Keratinocyte (primary cell): ENCODE measurements at regions not wholly inside any gene's neighbourhood (a gene's known extent, or its start where the extent isn't known, plus 50 kb on each side); places are given as distances from the start of the nearest gene placed in this dataset.

Experiments
- DNase-seq: peaks from one replicate; pipeline ENCODE4 v3.0.0-alpha.2; 2011; ENCODE audit warnings: low read depth, missing footprints, low spot score
- FAIRE-seq: peaks from 2 replicates; lab custom pipeline; 2011; peaks lifted over from hg19 to GRCh38; lab: Jason Lieb, UNC
- H2AFZ ChIP-seq: 2 replicates; pipeline ENCODE4 v1.6.0; 2012; ENCODE audit warnings: low read length, control low read depth, inconsistent platforms; ENCODE audit not compliant: control insufficient read depth
- H3K27ac ChIP-seq: 2 replicates; pipeline ENCODE4 v1.5.1; 2011; ENCODE audit warnings: low read length; ENCODE audit not compliant: control insufficient read depth, insufficient read depth
- H3K27me3 ChIP-seq: 3 replicates; pipeline ENCODE4 v1.6.0; 2011; ENCODE audit warnings: low read length; ENCODE audit not compliant: control insufficient read depth, insufficient read depth; ENCODE audit errors: extremely low read depth
- H3K36me3 ChIP-seq, 2 experiments: 2 replicates in 1 of 2; 3 replicates in 1 of 2; pipeline ENCODE4 v1.5.1; 2011; ENCODE audit warnings: low read length in 2 of 2, mild to moderate bottlenecking in 1 of 2; ENCODE audit not compliant: control insufficient read depth in 2 of 2, insufficient read depth in 2 of 2; ENCODE audit errors: extremely low read depth in 1 of 2
- H3K4me1 ChIP-seq: 3 replicates; pipeline ENCODE4 v1.5.1; 2011; ENCODE audit warnings: low read length; ENCODE audit not compliant: control insufficient read depth, insufficient read depth; ENCODE audit errors: extremely low read depth
- H3K4me2 ChIP-seq: 3 replicates; pipeline ENCODE4 v1.6.0; 2011; ENCODE audit warnings: low read depth, low read length; ENCODE audit not compliant: control insufficient read depth, insufficient read depth; ENCODE audit errors: extremely low read depth
- H3K4me3 ChIP-seq, 3 experiments: fragments of 200-600 bp in 1 of 3; sonication (generic) in 1 of 3; 2 replicates in 2 of 3; 3 replicates in 1 of 3; pipeline ENCODE4 v1.5.1; 2011 to 2016; ENCODE audit warnings: low read length in 3 of 3, mild to moderate bottlenecking in 3 of 3, control low read depth in 2 of 3, inconsistent platforms in 1 of 3, low read depth in 1 of 3, mixed read lengths in 1 of 3, mixed run types in 1 of 3, moderate library complexity in 1 of 3; ENCODE audit not compliant: control insufficient read depth in 2 of 3, insufficient read depth in 2 of 3; ENCODE audit errors: extremely low read depth in 1 of 3
- H3K79me2 ChIP-seq: 2 replicates; pipeline ENCODE4 v1.6.0; 2012; ENCODE audit warnings: low read length; ENCODE audit not compliant: control insufficient read depth, insufficient read depth
- H3K9ac ChIP-seq: 3 replicates; pipeline ENCODE4 v1.6.0; 2011; ENCODE audit warnings: low read length; ENCODE audit not compliant: control insufficient read depth, insufficient read depth; ENCODE audit errors: extremely low read depth
- H3K9me1 ChIP-seq: 3 replicates; pipeline ENCODE4 v1.6.0; 2011; ENCODE audit warnings: low read length; ENCODE audit not compliant: control insufficient read depth, insufficient read depth; ENCODE audit errors: extremely low read depth
- H3K9me3 ChIP-seq: 2 replicates; pipeline ENCODE4 v1.5.1; 2012; ENCODE audit warnings: low read depth, low read length; ENCODE audit not compliant: control insufficient read depth
- H4K20me1 ChIP-seq: 3 replicates; pipeline ENCODE4 v1.6.0; 2011; ENCODE audit warnings: low read length; ENCODE audit not compliant: control insufficient read depth, insufficient read depth; ENCODE audit errors: extremely low read depth
- EZH2 ChIP-seq: IDR thresholded peaks from one replicate; pipeline ENCODE4 v1.6.1; 2012; ENCODE audit warnings: inconsistent platforms, mild to moderate bottlenecking, low read length, moderate library complexity
- dilution Hi-C: fragments of 300-500 bp; cut with MboI; formaldehyde crosslinking; loops from one replicate; pipeline ENCODE4 v1.7.0; 2020; ENCODE audit warnings: low sequenced_read_pairs; ENCODE audit not compliant: extremely low pct_ligation_motif_present
- TF ChIP-seq, protein P1 (sequence below), 3 experiments: IDR thresholded peaks in 1 of 3; conservative IDR thresholded peaks in 1 of 3; optimal IDR thresholded peaks in 1 of 3; 2 replicates in 2 of 3; 3 replicates in 1 of 3; pipeline versions ENCODE3 to v1.5.1; 2011; ENCODE audit warnings: low read length in 3 of 3, mild to moderate bottlenecking in 3 of 3, moderate library complexity in 2 of 3, control low read depth in 1 of 3, inconsistent platforms in 1 of 3; ENCODE audit not compliant: insufficient read depth in 2 of 3; ENCODE audit errors: extremely low read depth in 1 of 3

DNA sequence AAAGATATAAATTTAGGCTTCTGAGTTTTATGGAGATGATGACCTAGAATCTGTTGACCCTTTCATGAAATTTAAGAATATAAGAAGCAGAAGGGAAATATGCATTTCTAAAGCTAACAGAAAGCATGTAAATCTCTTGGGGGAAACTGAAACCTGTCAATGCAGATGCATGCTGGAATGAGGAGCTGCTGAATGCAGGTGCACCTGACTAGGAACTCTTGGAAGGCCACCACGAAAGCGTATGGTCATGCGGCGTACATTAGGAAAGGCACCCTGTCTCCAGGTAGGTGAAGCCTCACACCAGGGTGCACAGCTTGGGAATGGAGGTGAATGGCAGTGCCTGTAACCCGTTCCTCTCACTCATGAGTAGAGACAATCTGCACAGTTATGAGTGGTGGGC is 309.7 kb downstream of the SEC16B start:
- Histone ChIP-seq H3K79me2 (no peaks in the 10 kb centered on the region), H3K4me3 (no peak overlapping the region), H3K27ac (no peak overlapping the region), H3K36me3 (no peaks in the 10 kb centered on the region), H3K9me1 (no peaks in the 10 kb centered on the region), H3K4me2 (no peak overlapping the region), H3K4me1 (no peaks in the 10 kb centered on the region), H3K27me3 (no peaks in the 10 kb centered on the region), H3K9me3 (no peaks in the 10 kb centered on the region), H4K20me1 (no peaks in the 10 kb centered on the region), H2AFZ (no peak overlapping the region), H3K9ac (no peak overlapping the region)
- dilution Hi-C loops, result no loop called here
- no peak for DNase-seq
- TF ChIP-seq, protein P1, sequence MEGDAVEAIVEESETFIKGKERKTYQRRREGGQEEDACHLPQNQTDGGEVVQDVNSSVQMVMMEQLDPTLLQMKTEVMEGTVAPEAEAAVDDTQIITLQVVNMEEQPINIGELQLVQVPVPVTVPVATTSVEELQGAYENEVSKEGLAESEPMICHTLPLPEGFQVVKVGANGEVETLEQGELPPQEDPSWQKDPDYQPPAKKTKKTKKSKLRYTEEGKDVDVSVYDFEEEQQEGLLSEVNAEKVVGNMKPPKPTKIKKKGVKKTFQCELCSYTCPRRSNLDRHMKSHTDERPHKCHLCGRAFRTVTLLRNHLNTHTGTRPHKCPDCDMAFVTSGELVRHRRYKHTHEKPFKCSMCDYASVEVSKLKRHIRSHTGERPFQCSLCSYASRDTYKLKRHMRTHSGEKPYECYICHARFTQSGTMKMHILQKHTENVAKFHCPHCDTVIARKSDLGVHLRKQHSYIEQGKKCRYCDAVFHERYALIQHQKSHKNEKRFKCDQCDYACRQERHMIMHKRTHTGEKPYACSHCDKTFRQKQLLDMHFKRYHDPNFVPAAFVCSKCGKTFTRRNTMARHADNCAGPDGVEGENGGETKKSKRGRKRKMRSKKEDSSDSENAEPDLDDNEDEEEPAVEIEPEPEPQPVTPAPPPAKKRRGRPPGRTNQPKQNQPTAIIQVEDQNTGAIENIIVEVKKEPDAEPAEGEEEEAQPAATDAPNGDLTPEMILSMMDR (optimal IDR thresholded peaks at IDR 0.05 in 1 of 3, IDR thresholded peaks at IDR 0.05 in 1 of 3, conservative IDR thresholded peaks at IDR 0.05 in 1 of 3; ENCODE audit: extremely low read depth in 1 of 3, insufficient read depth in 2 of 3, low read length in 3 of 3), result no peak
- no peak for TF ChIP-seq EZH2
- FAIRE-seq, result no peak

DNA sequence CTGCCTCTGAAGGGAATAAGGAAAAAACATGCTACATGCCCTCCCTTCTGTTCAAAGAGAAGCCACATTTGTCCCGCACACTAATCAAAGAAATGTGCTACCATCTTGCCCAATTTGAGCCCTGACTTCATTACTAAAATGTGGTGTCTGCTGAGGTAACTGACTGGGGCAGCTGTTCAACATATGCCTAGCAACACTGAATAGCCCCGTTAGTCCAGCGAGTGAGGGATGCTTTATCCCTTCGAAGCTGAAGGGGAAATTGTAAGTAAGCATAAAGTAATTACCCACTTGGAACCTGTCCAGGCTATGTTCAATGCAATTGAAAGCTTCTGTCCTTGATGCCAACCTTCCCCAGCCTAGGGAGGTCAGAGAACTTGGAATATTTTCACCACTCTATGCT is 310.6 kb downstream of the SEC16B start:
- FAIRE-seq (no peak), DNase-seq (no peak)
- Histone ChIP-seq H3K9me3 (no peaks in the 10 kb centered on the region), H3K4me1 (no peaks in the 10 kb centered on the region), H3K4me2 (no peak overlapping the region), H2AFZ (no peak overlapping the region), H3K79me2 (no peaks in the 10 kb centered on the region), H3K4me3 (no peak overlapping the region), H4K20me1 (no peaks in the 10 kb centered on the region), H3K9ac (no peak overlapping the region), H3K36me3 (no peaks in the 10 kb centered on the region), H3K9me1 (no peaks in the 10 kb centered on the region), H3K27me3 (no peaks in the 10 kb centered on the region), H3K27ac (no peak overlapping the region)
- dilution Hi-C loops, result no loop called here
- no peak for TF ChIP-seq EZH2
- TF ChIP-seq, protein P1 (optimal IDR thresholded peaks at IDR 0.05 in 1 of 3, IDR thresholded peaks at IDR 0.05 in 1 of 3, conservative IDR thresholded peaks at IDR 0.05 in 1 of 3; ENCODE audit: extremely low read depth in 1 of 3, insufficient read depth in 2 of 3, low read length in 3 of 3), result no peak
